HL-60 (cell line): ENCODE measurements at regions not wholly inside any gene's neighbourhood (a gene's known extent, or its start where the extent isn't known, plus 50 kb on each side); places are given as distances from the start of the nearest gene placed in this dataset.

Experiments
- DNase-seq, 2 experiments: peaks; one replicate each; pipeline ENCODE4 v3.0.0-alpha.2; 2010 to 2020; ENCODE audit warnings: low read depth in 1 of 2, low spot score in 1 of 2
- H3K27ac ChIP-seq: fragments of 250-450 bp; sonication (Bioruptor Pico); replicated peaks from 2 replicates; pipeline ENCODE4 v1.5.1; 2020; ENCODE audit warnings: mild to moderate bottlenecking, moderate library complexity
- H3K27me3 ChIP-seq: fragments of 250-450 bp; sonication (Bioruptor Pico); 2 replicates; pipeline ENCODE4 v1.5.1; 2021; ENCODE audit warnings: mild to moderate bottlenecking, moderate library complexity; ENCODE audit not compliant: insufficient read depth, poor library complexity, severe bottlenecking
- H3K4me3 ChIP-seq: replicated peaks from 2 replicates; pipeline ENCODE4 v1.5.1; 2011; ENCODE audit warnings: mild to moderate bottlenecking, control low read depth, low read length; ENCODE audit not compliant: insufficient read depth
- CTCF ChIP-seq: IDR thresholded peaks from one replicate; pipeline ENCODE4 v1.5.1; 2011; ENCODE audit warnings: low read length, control low read depth, inconsistent platforms; ENCODE audit not compliant: insufficient read depth
- GABPA ChIP-seq: IDR thresholded peaks from 2 replicates; pipeline ENCODE4 v1.6.1; 2012; ENCODE audit warnings: low read depth
- POLR2AphosphoS5 ChIP-seq: IDR thresholded peaks from 2 replicates; pipeline ENCODE4 v1.6.1; 2012; ENCODE audit warnings: low read depth
- SPI1 ChIP-seq: IDR thresholded peaks from 2 replicates; pipeline ENCODE4 v1.6.1; 2012; ENCODE audit warnings: low read depth, mild to moderate bottlenecking, borderline replicate concordance
- TF ChIP-seq, protein P1 (sequence below): IDR thresholded peaks from 2 replicates; pipeline ENCODE4 v1.6.1; 2012; ENCODE audit warnings: low read depth; ENCODE audit not compliant: insufficient replicate concordance

- H3K27me3 ChIP-seq: peaks cover 6% of the 10 kb centered on the region
- H3K27ac ChIP-seq: no peak overlapping the region
- DNase-seq: no peak
- H3K4me3 ChIP-seq: no peak overlapping the region
- TF ChIP-seq GABPA (no peak), POLR2AphosphoS5 (no peak), CTCF (no peak), SPI1 (no peak)
- TF ChIP-seq, protein P1, sequence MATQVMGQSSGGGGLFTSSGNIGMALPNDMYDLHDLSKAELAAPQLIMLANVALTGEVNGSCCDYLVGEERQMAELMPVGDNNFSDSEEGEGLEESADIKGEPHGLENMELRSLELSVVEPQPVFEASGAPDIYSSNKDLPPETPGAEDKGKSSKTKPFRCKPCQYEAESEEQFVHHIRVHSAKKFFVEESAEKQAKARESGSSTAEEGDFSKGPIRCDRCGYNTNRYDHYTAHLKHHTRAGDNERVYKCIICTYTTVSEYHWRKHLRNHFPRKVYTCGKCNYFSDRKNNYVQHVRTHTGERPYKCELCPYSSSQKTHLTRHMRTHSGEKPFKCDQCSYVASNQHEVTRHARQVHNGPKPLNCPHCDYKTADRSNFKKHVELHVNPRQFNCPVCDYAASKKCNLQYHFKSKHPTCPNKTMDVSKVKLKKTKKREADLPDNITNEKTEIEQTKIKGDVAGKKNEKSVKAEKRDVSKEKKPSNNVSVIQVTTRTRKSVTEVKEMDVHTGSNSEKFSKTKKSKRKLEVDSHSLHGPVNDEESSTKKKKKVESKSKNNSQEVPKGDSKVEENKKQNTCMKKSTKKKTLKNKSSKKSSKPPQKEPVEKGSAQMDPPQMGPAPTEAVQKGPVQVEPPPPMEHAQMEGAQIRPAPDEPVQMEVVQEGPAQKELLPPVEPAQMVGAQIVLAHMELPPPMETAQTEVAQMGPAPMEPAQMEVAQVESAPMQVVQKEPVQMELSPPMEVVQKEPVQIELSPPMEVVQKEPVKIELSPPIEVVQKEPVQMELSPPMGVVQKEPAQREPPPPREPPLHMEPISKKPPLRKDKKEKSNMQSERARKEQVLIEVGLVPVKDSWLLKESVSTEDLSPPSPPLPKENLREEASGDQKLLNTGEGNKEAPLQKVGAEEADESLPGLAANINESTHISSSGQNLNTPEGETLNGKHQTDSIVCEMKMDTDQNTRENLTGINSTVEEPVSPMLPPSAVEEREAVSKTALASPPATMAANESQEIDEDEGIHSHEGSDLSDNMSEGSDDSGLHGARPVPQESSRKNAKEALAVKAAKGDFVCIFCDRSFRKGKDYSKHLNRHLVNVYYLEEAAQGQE: no peak
Measured at GRCh38 chr13:109995578-109995977, 209.2 kb upstream of the IRS2 start.

GRCh38 chr13:109990296-109990695, 203.9 kb upstream of the IRS2 start:
- no peak for TF ChIP-seq CTCF
- no peak for TF ChIP-seq POLR2AphosphoS5
- no peak for TF ChIP-seq SPI1
- TF ChIP-seq GABPA: no peak
- TF ChIP-seq, protein P1: no peak
- DNase-seq: no peak
- H3K4me3 ChIP-seq: no peak overlapping the region
- peaks cover 6% of the 10 kb centered on the region for H3K27me3 ChIP-seq
- H3K27ac ChIP-seq: no peak overlapping the region

- no peak for DNase-seq
- H3K27ac ChIP-seq: no peak overlapping the region
- no peak overlapping the region for H3K4me3 ChIP-seq
- peaks cover 2% of the 10 kb centered on the region for H3K27me3 ChIP-seq
- TF ChIP-seq GABPA (no peak), SPI1 (no peak), POLR2AphosphoS5 (no peak), CTCF (no peak)
- TF ChIP-seq, protein P1: no peak
Measured at GRCh38 chr13:109989686-109990085, 203.3 kb upstream of the IRS2 start.
